ENCODE measurements at regions not wholly inside any gene's neighbourhood (a gene's known extent, or its start where the extent isn't known, plus 50 kb on each side); places are given as distances from the start of the nearest gene placed in this dataset.

DNA sequence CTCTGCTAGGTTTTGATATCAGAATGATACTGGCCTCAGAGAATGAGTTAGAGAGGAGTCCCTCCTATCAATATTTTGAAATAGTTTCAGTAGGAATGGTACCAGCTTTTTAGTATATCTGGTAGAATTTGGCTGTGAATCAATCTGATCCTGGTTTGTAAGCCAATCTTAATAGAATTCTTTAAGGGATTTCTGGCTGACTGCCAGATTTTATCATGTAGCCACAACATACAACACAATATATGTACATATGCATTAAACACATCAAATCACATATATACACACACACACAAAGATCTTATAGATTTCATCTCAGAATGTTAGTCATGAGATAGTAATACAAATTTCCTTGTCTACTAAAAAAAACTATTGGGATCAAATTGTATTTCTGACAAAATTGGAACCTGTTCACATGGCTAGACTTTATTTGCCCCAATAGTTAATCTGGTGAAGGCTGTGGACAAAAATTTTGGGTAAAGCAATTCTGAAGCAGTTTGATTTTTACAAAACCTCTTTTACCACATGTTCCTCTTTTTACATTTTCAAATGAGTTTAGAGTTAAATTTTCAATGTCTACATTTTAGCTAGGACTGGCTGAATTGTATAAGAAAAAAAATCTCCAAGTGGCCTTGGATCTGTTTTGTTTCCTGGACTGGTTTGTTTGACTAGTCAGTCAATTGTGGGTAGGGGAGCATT lies 151.7 kb downstream of the FASLG start:
- DNase-seq, result no peak

DNA sequence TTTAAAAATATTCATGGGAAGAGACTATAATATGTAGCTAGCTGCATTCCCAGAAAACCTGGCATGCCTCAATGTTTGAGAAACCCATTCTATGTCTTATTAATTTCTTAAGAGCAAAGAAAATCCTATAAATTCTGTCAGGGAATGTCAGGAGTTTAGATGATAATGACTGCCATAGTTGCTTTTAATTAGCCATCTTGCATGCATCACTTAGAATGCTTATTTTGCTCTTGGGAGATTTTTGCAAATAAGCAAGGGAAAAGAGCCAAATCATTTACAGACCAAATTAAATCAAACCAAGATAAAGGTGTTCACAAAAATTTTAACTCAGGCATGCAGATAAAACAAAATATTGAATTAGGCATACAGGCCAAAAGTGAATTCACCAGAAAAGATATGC lies 152.8 kb downstream of the FASLG start:
- DNase-seq, result no peak

DNA sequence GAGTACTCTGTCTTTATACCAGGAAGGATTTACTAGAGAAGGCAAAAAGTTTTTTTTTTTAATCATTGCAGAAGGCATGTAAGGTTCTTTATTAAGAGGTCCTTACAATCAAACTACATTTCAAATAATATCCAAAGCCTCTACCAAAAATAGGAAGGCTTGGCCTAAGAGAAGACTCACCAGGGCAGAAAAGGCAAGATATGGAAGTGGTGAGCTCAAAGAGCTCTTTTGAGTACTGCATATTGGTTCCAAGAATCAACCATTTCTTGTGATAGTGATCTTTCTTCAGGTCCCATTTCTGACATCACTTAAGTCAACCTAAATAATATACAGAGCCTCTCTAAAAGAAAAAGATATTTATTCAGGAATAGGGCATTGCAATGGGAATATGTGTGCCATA lies 153.2 kb downstream of the FASLG start:
- DNase-seq, result no peak

DNA sequence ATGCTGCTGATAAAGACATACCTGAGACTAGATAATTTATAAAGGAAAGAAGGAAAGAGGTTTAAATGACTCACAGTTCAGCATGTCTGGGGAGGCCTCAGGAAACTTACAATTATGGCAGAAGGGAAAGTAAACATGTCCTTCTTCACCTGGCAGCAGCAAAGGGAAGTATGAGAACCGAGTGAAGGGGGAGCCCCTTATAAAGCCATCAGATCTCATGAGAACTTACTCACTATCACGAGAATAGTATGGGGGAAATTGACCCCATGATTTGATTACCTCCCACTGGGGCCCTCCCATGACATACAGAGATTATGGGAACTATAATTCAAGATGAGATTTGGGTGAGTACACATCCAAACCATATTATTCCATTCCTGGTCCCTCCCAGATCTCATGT lies 154.4 kb downstream of the FASLG start:
- no peak for DNase-seq

DNA sequence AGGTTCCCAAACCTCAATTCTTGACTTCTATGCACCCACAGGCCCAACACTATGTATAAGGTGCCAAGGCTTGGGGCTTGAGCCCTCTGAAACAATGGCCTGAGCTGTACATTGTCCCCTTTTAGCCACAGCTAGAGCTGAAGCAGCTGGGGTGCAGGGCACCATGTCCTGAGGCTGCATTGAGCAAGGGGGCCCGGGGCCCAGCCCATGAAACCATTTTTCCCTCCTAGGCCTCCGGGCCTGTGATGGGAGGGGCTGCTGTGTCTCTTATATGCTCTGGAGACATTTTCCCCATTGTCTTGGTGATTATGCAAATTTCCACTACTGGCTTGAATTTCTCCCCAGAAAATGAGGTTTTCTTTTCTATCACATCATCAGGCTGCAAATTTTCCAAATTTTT lies 155.5 kb downstream of the FASLG start:
- no peak for DNase-seq

DNA sequence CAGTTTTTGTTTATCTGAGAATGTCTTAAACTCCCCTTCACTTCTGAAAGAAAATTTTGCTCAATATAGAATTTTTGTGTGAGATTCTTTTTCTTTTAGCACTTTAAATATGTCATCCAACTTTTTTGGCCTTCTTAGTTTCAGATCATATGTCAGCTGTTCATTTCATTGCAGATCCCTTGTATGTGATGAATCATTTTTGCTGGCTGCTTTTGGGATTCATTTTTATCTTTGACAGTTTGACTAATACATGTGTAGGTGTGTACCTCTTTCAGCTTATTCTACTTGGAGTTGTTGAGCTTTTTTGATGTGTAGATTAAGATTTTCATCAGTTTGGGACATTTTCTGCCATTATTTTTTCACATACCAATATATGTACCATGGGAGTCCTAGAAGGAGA lies 156.8 kb downstream of the FASLG start:
- no peak for DNase-seq

DNA sequence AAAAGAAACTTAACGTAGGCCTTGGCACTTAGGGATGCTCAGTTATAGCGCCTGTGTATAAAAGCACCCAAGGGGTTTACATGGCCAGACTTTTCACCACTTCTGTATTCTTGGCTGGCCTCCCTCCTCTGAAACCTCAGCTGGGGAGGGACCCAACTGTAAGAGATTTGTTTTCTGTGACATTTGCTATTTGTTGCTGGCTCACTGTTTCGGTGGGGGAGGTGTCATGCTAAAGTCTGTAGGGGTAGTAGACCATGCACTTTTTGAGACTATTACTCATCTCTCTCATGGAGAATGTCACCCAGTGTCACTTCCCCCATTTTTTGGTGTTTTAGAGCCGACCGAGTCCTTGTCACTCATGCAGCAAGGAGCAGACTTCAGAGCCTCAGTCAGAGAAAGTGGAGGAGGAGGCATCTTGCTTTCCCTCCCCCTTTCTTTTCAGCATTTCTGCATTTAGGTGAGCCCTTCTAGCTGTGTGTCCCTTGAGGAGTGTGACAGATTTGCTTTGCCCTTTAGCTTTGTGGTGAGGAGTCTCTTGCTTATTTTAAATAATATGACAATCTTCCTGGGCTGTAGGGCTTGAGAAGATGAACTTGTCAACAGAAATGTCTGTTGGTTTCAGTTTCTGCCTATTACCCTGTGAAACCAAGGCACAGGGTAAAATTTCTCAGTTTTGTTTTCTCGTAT lies 160.1 kb downstream of the FASLG start:
- DNase-seq, result peak; percentile 25 to 39

DNA sequence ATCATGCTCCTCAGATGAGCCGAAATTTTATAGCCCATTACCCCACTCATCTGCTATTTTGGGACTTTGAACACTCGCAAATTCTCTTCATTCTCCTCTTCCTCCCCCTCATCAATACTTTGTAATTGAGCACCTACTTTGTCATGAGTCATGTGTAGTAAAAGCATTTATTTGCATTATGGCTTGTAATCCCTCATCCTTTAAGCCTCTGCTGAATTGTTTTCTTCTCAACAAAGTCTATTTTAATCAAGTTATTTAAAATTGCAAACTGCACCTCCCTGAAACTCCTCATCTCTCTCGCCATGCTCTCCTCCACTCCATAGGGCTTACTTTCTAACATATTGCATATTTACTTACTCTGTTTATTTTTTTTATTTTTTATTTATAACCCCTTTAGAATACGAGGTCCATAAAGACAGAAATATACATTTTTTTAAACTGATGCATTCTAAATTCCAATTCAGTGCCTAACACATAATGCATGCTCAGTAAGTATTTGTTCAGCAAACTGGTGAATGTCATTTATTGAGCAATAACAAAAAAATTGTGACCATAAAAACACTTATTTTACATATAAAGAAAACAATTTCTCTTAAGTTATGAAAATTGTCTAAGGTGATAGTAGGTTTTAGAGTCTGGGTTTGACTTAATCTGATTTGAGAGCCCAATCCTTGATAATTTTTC lies 161.7 kb downstream of the FASLG start:
- DNase-seq, result no peak

DNA sequence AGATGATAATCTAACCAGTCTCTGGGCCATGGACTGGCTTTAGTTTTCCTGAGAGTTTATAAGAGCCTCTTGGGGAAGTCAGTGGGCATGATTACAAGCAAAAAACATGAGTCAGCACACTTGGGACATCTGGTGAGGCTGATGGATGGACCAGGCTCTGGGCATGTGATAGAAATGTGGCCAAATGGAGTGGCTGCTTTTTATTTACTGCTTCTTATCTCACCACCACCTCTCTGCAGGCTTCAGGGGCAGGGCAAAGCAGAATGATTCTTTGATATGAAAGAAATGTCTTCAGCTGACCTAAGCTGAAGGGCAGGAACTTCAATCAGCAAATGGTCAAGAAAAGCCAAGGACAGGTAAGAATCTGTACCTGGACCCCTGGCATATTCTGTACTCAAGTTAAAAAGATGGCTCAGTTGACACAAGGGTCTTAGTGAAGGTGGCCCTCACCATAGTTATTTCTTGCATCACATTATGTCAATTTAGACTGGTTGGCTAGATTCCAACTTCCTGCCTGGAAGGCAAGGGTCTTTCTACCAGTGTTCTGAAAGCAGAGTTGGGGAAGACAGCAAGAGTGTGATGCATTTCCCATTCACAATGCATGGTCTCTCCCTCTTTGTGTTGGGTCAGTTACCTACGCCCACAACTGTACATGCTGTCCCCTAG lies 162.8 kb downstream of the FASLG start:
- DNase-seq, result no peak

DNA sequence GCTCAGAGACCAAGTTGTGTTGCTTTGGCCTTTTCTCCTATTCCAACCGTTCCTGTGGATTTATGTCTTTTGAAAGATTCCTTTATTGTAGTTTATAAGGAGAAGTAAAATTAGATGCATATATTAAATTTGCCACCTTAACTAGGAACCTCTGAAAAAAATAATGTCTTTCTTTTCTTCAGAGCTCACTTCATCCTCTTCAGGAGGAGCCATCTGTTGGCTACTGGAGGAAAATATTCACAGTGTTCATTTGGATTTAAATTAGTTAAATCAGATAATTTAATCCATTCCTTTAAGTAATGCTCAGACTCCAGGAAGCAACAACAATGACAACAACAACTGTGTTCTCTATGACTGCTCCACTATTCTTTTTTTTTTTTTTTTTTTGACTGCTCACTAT lies 164.0 kb downstream of the FASLG start:
- DNase-seq, result no peak

DNA sequence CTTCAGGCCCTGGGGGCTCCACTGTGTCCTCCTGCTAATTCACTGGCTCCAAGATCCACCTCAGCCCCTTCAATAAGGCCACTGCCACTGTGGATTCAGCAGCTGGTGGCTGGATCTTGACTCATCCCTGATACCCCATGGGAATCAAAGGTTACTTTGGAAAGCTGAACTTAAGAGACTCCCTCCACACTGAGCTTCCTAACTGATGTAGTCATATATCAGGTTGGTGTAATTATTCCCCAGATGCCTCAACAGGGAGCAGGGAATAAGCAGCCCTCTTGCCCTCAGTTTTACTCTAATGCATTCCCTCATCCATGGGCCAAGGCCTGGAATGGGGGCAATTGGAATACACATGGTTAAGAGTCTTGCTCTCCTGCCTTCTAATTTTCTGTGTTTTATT lies 164.6 kb downstream of the FASLG start:
- no peak for DNase-seq

DNA sequence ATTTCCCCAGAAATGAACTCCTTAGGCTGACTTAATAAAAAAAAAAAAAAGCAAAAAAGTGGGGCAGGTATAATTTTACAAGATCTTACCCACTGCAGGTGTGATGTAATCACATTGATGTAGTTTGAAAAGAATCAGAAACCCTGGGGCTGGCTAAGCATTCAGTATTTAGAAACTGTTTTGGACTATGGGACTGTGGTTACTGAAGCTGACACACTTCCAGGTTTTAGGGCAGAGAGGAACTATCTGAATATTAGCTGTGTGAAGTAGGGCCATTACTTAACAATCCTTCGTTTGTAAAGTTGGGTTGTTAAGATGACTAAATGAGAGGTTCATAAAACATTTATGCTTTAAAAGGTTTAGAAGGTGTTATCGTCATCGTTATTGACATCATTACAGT lies 165.3 kb downstream of the FASLG start:
- no peak for DNase-seq

DNA sequence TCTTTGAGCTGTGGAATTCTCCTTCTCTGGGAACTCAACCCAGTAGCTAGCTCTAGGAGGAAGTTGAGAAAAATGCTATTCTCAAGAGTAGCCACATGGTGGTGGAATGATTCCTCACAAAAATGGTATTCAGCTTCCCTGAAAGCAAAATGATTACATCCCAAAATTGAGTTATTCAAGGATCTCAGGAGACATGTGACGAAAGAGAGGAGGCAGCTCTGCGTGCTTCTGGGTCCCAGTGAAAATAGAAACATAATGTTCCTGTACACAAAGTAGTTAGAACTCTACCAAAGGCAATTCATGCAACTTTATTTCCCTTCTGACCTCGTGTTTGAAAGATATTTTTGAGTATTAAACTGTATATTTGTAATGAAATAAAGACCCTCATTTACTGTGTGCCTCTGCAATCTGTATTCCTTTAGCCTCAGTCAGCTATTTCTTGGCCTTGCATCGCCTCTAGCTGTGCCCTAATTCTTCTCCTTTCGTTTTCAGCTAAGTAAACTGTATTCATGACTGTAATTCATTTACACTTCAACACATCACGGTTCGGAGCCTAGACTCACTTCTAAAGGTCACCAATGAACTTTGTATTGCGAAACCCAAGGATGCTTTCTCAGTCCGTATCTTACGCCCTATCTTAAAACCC lies 167.3 kb downstream of the FASLG start:
- DNase-seq, result no peak

DNA sequence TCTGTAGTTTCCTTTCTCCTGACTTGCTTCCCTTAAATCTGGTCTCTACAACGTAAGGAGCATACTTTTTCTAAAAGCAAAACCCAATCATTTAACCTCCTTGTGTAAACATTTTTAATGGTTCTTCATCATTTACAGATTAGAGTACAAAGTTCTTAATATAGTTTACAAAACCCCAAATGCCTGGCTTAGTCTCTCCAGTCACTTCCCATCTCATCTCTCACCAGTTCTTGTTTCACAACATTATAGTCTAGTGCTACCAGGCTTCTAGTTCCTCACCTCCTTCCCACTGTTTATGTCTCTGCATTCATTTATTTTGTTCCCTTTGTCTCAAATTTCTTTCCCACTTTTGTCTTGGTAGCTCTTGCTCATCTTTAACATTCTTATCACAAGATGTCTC lies 168.4 kb downstream of the FASLG start:
- DNase-seq, result no peak

DNA sequence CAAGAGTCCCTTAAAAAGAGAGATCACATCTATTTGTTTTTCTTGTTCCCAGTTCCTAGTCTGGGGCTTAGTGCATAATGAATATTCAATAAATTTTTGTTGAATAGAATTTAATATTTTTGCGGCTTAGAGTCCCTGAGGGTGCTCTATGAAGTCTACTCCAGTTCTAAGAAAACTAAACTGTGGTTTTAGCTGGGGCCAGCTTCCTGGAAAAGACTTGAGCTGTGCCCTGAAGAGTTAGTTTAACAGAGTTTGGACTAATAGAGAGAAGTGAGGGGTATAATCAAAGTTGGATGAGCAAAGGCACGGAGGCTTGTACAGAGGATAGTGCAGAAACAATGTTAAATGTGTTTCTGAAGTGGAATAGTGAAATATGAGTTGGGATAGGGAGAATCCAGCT lies 168.9 kb downstream of the FASLG start:
- DNase-seq, result no peak

DNA sequence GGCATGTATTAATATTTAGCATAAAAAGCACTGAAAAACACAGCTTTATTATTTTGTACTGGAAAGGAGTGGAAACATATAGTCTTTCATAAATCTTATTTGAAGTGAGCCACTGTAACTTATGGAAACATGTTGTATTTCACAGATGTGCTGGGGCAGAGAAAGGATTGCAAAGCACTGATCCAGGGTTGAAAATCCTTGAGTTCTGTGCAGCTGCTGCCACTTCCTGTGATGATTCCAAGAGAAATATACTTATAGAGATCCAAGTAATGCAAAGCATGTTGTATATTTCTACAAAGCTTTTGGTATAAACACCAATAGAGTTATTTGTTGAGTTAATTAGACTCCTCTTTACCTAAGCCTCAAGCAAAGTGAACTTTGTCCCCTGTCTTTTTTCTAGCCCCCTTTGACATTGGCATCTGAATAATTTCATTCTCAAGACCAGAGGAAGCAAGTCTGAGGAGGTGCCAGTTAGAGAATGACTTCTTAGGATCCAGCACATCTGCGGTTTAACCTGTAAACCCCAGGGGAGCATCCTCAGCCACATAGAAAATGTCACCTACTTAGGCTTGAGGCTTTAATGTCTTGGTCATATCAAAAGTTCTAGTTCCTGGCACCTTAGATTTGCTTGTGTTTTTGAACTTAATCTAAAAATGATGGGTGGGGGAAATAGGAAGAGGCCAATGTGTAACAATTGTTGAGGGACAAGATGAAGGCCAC lies 173.3 kb downstream of the FASLG start:
- DNase-seq, result no peak

DNA sequence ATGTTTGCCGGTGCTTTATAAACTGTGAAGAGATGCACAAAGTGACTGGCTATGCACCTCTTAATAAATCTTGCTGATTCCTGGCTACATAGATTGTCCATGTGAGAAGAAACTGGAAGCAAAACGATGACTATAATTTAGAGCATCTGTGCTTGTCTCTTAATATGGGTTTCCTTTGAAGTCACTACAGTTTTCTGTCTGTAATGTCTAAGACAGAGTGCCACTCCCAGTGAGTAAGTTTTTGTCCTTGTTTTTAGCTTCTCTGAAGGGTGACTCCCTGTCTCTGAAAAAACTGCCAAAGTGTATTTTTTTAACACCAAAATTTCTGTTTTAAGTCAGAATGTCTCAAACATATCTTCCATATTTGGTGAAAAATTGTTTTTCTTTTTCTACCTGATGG lies 175.1 kb downstream of the FASLG start:
- DNase-seq, result no peak

DNA sequence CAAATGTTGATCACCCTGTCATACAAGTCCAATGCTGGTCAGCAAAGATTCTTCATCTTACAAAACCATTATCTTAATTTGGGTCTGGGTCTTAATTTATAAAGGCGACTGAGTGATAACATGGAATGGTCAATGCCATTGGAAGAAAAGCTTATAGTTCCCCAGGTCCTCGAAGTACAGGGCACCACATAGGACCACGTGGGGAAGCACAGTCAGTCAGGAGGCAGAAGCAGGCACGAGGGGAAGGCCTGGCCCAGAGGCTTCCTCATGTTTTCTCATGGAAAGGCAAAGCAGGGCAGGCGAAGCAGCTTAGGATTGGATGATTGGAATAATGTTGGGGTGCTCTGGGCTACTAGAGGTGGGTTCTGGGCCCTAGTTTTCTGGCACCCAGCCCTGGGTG lies 175.7 kb downstream of the FASLG start:
- DNase-seq, result no peak

DNA sequence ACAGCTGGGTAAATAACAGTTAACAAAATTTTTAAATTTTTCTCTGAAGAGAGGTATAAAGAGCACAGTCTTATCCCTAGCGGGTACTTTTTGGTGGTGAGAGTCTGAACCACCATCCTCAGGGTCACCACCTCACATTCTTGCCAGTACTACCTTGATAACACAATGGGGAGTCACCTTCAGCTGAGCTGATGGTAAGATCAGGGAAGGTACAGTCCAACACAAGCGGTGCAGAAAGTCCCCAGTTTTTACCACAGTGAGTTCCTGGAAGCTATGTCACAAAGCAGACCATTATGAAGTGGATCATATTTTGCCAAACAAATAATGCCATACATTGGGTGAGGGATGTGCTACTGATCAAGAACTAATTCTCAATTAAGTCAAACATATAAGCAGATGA lies 176.9 kb downstream of the FASLG start:
- DNase-seq, result no peak

DNA sequence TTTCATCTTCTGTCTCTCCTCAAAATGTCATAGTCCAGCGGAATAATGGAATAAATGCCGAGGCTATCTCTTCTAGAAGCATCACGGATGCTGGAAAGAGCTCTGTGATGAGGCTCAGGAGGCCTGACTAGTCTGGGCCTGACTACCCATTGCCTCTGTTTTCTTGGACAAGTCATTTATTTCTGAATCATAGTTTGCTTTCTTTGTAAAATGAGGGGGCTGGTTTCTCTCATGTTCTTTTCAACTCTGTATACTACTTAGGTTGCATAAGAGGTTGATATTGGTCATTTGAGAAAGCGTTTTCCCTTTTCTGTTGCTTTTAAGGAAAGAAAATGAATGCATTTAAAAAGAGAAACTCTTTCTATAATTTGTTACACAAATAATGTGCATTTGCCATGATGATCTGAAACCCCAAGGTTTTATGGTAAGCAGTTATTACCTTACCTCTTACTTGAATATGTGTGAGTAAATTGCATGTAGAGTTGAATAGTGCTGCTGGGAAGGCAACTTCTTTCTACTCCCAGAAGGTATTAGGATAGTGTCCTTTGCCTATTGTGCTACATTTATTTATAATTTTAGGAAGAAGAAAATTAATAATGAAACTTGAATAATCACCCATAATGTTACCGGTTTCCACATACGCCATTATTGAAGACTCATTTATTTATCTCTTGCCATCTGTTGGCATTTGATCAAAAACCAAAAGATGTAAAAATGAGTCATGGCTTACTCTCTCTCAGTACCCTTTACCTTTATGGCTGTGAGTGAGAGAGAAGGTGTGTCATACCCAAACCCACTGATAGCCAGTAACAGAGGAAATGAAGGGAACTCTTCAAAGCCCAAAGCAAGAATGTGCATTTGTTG lies 179.1 kb downstream of the FASLG start:
- peak; percentile 10 to 22 for DNase-seq

DNA sequence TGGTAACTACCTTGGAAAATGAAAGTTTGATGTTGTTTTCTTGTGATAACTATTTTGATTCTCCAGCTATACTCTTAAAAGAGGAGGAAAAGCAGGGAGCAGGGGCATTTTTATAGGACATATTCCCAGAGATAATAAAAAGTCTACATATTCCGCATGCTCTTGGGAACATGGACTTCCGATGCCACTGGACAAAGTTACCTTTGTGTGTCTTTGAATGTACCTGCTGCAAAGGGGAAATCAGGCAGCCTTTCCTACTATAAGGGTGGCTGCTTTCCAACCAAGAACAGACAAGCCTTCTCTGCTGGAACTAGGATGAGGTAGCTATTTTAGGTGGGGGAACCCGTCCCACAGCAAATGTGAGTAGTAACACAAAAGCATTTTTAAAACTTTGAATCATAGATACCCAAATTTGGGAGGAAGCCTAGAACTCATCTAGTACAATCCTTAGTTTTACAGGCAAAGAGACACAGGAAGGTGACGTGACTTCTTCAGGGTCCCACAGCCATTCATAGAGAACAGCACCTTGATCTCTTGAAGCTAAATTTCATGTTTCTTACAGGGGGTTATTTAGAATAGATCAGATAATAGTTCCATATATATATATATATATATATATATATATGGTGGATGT lies 179.9 kb downstream of the FASLG start:
- DNase-seq, result no peak
